HG02970 (cell line): ENCODE measurements at regions not wholly inside any gene's neighbourhood (a gene's known extent, or its start where the extent isn't known, plus 50 kb on each side); places are given as distances from the start of the nearest gene placed in this dataset.

Experiments
- ATAC-seq: cut with Tn5 transposase; IDR thresholded peaks from one replicate; pipeline ENCODE4 v1.9.1; 2021; ENCODE audit warnings: mild to moderate bottlenecking, moderate library complexity, moderate number of reproducible peaks; ENCODE audit not compliant: unreplicated experiment, low FRiP score

DNA sequence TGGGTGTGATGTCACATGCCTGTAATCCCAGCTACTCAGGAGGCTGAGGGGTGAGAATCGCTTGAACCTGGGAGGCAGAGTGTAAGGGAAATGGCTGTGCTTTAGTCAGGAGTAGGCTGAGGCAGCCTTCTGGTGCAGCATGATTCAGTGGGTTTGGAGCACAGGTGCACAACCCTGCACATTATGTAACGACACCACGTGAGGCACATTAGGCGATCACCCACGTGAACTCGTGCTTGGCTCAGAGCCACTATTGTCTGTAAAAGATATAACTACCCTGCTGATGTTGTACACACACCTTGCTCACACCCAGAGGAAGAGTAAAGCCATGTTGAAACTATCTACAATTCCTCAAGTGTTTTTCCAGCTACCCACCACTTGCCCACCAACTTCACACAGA, 54.8 kb upstream of the ZC3H15 start:
- ATAC-seq, result no peak

DNA sequence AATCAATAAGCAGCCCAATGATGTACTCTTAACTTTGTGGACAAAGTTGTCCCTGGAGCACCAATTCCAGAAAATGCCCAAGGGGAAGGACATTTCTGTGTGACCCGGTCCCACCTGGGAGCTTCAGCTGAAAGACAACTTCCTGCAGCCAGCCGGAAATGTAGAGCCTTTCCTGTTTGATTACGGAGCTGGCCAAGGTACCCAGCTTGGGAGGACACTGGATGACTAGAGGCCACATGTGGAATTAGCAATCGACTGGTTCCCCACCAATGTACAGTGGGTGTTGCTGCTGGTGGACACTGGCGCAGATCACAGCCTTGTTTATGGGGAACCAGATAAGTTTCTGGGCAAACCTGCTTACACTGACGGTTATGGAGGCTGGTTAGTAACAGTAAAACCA, 53.0 kb upstream of the ZC3H15 start:
- ATAC-seq, result no peak

DNA sequence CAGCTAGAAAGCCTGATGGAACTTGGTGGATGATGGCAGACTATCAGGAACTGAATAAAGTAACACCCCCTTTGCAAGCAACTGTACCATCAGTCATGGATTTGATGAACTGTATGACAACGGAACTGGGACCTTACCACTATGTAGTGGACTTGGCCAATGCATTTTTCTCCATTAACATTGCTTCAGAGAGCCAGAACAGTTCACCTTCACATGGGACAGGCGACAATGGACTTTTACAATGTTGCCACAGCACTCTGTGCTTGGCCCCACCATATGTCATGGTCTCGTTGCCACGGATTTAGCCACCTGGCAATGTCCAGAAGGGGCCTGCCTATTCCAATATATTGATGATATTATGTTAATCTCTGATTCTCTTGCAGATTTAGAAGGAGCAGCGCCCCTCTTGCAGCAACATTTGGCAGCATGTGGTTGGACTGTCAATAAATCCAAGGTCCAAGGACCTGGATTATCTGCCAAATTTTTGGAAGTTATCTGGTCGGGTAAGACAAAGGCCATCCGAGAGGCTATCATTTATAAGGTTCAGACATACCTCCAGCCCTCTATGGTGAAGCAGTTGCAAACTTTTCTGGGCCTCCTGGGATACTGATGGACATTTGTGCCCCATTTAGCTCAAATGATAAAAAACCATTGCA, 52.2 kb upstream of the ZC3H15 start:
- ATAC-seq, result no peak
